ENCODE measurements at regions not wholly inside any gene's neighbourhood (a gene's known extent, or its start where the extent isn't known, plus 50 kb on each side); places are given as distances from the start of the nearest gene placed in this dataset.

DNA sequence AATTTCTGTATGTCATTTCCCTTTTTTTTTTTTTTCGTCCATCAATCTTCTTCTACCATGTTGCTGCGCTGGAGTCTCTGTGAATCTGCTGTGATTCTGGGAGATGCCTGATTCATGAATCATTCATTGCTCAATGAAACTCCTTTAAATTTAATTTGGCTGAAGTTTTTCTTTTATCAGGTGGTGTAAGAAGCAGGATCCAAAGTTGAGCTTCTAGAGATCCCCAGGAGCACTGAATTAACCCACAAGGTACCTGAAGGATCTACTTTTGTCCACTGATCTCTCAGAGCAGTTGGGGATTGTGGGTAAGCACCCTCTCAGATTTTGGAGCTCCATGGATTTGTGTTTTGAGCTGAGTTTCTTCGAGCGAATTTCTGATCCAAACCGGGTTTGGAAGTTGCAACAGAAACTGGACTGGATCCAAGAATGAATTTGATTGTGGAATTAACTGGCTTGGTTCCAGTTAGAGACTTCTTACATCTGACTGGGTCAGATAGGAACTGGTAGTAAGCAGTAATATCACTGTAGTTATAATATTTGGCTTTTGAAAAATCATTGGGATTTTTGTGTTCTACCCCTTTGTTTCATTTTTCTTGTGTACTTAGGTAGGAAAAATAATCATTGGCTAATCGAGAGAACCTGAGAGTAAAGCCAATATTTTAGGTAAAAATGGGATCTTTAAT lies 447.8 kb upstream of the TOM1L1 start:
- TF ChIP-seq, protein P1, sequence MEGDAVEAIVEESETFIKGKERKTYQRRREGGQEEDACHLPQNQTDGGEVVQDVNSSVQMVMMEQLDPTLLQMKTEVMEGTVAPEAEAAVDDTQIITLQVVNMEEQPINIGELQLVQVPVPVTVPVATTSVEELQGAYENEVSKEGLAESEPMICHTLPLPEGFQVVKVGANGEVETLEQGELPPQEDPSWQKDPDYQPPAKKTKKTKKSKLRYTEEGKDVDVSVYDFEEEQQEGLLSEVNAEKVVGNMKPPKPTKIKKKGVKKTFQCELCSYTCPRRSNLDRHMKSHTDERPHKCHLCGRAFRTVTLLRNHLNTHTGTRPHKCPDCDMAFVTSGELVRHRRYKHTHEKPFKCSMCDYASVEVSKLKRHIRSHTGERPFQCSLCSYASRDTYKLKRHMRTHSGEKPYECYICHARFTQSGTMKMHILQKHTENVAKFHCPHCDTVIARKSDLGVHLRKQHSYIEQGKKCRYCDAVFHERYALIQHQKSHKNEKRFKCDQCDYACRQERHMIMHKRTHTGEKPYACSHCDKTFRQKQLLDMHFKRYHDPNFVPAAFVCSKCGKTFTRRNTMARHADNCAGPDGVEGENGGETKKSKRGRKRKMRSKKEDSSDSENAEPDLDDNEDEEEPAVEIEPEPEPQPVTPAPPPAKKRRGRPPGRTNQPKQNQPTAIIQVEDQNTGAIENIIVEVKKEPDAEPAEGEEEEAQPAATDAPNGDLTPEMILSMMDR (IDR thresholded peaks at IDR 0.05) = no peak
- no peak for TF ChIP-seq EZH2 (IDR thresholded peaks at IDR 0.05; ENCODE audit: borderline replicate concordance, insufficient read depth, low read depth, low read length, poor library complexity, severe bottlenecking)
